Endometrium (tissue), 2 donors: ENCODE measurements at regions not wholly inside any gene's neighbourhood (a gene's known extent, or its start where the extent isn't known, plus 50 kb on each side); places are given as distances from the start of the nearest gene placed in this dataset.
"Not testable (repeated sequence)": the region's sequence is repeated elsewhere in the genome, so short reads cannot be mapped to it uniquely, and the experiment has no call there.

Source experiments
- FAIRE-seq: peaks from 2 replicates; lab custom pipeline; 2012; peaks lifted over from hg19 to GRCh38; lab: Jason Lieb, UNC
- donor health status: control.
- donor health status: control.

DNA sequence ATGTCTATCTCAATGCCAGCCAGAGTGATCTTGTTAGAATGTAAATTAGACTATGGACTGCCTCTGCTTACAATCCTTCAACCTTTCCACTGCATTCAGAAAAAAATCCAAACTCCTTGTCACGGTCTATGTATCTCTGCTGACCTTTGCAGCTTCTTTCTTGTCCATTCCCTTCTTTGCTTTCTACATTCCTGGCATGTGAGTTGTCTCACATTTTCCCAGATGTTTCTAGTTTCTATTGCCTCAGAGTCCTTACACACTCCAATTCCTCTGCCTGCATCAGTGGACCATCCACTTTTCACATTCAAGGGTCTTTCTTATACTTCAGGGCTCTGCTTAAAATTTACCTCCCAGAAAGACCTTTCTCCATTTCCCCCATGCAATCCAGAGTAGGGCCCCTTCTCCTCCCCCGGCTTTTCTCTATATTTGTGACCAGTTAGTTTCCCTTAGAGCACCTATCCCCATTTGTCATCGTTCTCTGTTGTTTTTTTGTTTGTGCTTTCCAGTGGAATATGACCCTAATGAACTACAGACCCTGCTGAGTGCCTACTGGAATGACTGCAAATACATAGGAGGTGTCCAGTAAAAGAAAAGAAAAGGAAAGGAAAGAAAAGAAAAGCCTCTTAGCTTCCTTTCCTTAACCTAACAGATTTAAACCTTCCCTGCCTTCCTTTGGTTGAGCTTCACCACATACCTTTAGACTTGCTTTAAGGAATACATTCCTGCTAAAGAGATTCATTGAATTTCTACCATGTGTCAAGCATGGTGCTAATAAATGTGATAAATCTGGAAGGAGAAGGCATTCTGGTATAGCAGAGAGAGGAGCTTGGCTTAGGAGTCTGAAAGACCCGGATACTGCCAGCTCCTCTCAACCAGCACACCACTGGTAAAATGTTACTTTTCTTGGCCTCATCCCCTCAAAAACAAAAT is 102.0 kb downstream of the DIRAS3 start:
- no peak for FAIRE-seq

DNA sequence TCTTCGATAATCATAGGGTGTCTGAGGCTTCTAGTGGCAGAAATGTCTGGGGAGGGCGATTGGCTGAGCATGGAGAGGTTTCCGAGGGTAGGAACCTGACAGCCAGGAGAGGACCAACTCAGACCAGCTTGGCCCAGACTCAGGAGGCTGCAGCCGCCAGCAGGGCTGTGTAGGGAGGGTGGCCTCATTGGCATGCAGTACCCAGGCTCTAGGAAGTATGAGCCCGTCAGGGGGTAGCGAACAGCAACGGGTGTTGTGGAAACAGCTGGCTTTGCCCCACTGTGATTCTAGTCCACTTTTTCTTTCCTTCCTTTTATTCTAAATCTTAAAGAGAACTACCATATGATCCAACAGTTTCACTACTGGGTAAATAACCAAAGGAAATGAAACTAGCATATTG is 103.3 kb downstream of the DIRAS3 start:
- no peak for FAIRE-seq

DNA sequence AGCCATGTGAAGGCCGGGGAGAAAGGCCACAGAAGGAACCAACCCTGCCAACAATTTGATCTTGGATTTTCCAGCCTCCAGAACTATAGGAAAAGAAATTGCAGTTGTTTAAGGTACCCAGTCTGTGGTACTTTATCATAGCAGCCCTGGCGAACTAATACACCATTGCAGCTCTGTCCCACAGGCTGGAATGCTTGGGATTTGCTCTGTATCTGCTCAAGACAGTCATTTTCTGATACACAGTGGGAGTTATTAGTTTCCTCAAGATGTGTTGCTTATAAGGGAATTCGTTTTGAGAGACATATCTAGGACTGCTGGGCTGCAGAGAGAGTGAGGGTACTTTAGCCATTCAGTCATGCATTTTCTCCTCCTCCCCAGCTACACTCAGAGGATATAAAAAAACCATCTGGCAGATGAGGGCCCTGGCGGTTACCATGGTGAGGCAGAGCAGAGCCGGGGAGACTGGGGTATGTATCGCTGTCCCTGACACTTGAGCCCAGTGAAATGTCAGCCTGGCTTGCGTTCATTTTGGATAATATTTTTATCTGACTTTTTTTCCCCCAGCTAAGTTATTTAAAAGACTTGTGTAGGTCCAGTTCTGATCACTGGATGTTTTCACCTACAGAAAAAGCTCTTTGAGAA is 104.6 kb downstream of the DIRAS3 start:
- no peak for FAIRE-seq

DNA sequence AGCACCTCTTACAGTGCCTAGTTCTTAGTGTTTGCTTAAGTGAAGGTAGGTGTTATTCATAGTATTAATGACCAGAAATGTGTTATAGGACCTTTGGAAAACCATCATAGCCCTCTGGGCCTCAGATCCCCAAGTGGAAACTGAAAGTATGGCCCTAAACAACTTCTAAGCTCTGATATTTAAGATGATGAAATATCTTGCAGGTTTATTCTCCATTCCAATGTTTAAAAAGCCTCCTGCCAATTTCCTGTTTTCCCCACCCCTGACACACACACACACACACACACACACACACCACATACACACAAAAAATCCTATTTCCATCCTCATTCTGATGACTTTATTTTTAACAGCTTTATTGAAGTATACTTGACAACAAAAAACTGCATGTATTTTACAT is 108.2 kb downstream of the DIRAS3 start:
- FAIRE-seq = no peak

DNA sequence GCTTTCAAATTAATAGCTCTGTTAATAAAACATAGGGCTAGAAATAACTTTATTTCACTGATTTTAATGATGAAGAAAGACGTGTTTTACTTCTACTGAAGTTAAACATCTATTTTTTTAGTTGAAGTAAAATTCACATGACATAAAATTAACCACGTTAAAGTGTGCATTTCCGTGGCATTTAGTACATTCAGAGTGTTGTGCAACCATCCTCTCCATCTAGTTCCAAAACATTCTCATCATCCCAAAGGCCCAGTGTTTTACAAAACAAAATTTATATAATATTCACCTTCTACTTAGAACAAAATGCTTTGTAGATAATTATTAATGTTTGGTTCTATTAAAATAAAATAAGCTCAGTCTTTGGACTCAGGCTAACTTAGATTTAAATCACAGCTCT is 108.5 kb upstream of the GNG12 start:
- FAIRE-seq = no peak

DNA sequence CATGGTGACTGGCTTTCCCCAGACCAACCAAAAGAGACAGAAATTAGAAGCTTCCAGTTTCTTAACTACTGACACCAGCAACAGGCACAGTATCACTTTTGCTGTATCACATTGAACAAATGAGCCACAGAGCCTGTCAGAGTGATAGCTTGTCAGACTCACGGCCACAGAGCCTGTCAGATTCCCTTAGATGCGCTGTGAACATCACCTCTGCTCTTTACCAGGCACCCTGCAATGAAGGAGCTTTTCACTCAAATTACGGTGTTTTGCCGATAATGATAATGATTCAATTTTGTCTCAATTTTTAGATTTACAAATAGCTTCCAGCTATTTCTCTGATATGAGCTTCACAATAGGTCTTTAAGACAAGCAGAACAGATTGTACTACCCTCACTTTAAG is 107.9 kb upstream of the GNG12 start:
- no peak for FAIRE-seq

DNA sequence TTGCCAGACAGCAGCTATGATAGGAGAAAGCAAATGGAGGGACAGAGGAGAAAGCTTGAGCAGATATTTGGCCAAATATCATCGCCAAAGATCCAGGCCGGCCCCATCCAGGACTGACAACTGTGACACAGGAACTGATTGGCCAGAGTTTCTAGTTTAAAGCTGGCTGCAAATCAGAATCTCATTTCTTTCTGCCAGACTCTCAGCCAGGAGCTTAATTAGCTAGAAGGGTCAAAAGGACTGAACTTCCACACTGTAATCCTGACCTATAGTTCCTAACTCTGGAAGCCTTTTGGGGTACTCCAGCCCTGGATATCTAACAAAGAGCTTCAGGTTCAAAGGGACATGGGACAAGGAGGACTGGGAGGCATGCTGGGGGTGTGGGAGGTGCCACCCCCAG is 106.7 kb upstream of the GNG12 start:
- FAIRE-seq = no peak

DNA sequence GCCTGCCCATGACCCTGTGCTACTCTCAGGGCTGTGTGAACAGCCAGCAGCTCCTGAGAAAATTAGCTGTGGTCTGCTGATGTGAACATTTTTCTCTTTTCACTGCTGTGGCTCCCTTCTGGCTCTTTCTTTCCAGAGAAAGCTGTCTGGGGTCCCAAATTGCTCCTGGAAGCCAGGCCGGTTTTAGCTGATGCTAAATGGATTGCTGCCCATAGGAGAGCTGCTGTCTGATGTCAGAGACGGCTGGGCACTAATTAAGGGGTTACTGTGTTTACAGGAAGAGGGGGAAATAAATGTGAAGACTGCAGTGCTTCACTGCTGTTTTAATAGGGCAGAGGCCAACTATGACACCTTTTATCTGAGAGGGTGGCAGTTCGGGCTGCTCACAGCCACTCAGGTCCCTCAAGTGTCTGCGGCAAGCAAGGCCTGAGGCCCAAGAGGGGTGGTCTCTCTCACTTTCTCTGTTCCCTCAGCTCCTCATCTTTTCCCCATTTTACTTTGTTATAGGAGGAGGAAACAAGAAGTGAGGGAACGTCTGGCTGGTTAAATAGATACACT is 106.0 kb upstream of the GNG12 start:
- FAIRE-seq = no peak

DNA sequence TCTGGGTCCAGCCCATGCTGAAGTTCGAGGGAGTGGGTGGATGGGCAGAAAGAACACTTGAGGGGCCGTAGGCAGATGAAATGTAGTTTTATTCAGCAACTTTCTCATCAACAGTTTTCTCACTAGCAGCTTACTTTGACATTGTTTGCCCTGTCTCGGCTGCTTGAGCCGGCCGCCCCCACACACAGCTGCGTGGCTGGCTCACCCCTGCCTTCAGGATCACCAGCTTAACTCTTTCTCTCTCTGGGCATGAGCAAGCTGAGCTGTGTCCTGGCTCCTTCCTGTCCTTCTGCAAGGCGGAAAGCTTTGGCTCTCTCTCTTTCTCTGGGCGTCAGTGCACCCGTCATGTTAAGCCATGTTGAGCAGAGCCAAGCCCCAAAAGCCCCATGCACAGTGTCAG is 104.4 kb upstream of the GNG12 start:
- no peak for FAIRE-seq

DNA sequence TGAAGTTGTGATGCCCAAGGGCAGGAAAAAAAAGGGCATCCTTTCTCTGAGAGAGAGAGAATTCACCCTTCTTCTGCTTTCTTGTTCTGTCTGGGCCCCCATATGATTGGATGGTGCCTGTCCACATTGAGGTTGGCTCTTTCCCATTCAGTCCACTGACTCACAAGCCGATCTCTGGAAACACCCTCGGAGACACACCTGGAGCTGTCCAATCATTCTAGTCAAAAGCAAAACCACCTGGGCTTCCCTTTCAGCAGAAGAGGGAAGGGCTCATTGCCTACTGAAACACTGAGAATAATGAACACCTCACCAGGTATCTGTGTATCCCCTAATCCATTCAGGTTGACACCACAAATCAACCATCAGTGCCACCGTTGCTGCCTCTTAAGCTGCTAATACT is 103.7 kb upstream of the GNG12 start:
- FAIRE-seq = no peak

DNA sequence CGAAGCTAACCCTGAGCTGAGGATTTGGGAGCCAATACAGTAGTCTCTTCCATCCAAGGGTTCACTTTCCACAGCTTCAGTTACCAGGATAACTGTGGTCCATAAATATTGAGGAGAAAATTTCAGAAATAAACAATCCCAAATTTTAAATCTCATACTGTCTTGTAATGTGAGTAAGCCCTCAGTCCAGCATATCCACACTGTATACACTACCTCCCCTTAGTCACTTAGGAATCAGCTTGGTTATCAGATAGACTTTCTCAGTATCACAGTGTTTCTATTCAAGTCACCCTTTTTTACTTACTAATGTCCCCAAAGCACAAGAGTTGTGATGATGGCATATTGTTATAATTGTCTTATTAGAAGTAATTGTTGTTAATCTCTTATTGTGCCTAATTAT is 102.3 kb upstream of the GNG12 start:
- no peak for FAIRE-seq

DNA sequence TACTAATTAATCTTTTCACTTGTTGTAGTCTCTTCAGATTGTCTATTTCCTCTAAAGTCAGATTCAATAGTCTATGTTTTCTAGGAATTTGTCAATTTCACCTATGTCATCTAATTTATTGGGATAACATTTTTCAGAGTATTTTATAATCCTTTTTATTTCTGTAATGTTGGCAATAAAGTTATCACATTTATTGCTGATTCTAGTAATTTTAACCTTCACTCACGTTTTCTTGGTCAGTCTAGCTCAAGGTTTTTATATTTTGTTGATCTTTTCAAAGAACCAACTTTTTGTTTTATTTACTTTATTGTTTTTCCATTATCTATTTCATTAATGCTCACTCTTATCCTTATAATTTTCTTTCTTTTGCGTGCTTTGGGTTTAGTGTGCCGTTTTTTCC is 97.9 kb upstream of the GNG12 start:
- FAIRE-seq = no peak

DNA sequence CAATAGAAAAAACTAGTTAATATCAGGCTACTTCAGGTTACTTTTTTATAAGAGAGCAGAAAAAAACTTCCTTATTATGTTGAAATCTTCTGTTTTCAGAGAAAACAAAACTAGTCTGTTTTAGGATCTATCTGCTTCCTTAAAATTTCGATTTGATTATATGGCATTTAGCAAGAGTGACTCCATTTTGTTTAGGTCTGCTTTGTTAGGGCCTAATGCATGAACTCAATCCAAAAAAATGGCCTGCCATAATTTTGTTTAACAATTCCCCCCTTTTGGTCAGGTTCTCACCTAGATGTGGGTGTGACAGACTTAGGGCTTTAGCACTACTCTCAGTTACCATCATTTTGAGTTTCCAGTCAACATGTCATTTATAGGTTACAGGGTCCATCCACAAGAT is 89.8 kb upstream of the GNG12 start:
- no peak for FAIRE-seq

DNA sequence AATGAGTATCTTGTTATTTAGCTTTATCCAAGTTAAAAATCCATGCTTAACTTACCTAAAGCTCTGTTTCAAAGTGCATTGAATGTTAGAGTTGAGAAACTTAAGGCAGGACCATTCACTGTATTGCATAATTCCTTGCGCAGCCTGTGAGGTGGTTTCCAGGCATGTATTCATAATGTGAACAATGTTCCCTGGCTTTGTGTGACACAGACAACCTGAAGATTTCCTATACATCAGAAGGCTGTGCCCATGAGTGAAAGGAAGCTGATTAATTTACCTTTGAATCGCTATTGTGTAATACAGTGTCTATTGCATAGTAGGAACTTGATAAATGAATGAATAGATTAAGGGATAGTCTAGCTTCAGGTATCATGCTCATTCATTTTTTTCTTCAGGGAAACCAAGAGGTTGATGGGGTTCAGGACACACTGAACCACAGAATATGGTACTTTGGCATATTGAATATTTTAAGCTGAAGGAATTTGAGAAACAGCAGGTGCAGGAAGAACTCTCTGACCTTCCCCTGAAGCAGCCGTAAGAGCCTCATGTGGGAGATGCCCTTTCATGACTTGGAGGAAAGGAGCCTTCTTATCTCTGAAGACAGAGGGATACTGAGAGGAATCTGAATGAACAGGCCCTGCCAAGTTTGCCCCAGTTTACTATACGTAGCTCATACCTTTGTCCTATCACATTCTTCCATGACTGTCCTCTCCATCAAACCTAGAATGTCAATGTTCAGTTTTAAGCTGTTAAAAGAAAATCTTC is 88.6 kb upstream of the GNG12 start:
- no peak for FAIRE-seq

DNA sequence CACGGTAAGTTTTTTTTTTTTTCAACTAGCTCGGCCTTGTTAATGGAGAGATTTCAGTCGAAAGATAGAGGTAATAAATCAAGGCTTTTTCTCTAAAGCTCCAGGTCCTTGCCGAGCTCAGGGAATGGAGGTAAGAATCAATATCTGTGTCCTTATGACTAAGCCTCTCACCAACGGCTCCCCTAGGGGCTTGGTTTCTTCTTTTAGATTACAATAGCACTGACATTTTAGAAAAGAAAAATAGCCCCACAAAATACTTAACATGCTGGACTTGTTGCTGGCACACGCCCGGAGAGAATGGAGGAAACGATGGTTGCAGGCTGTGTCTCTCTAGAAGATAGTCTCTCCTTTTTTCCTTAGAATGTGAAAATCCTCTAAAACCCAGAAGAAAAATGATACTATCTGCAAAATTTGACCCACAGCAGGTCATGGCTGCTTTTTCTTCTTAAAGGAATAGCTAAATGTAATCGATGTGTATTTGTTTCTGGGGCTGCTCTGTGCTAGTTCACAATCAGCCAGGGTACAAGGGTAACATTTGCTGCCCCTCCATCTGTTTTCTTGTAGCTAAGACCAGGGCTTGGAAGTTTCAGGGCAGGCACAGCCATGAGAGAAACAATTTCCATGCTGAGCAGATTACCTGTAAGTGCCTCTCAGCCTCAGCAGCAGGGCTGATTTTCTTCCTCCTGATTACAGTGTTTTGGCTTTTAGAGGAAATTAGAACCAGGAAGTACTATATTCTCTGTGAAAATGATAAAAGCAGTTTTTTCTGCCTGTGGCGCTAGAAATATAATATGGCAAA is 86.2 kb upstream of the GNG12 start:
- FAIRE-seq = no peak

DNA sequence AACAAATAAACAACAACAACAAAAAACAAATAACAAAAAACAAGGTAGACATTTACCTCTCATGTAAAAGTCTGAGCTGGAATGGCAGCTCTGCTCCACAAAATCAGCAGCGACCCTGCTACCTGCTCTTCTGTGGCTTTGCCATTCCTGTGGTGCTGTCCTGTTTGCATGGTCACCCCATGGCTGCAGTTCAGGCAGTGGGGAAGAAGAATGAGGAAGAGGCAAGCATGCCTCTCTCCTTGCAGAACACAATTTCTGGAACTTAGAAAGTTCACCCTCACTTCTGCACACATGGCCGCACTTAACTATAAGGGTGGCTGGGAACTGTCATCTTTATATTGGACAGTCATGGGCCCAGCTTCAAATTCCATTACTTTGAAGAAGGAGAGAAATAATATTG is 84.8 kb upstream of the GNG12 start:
- no peak for FAIRE-seq

DNA sequence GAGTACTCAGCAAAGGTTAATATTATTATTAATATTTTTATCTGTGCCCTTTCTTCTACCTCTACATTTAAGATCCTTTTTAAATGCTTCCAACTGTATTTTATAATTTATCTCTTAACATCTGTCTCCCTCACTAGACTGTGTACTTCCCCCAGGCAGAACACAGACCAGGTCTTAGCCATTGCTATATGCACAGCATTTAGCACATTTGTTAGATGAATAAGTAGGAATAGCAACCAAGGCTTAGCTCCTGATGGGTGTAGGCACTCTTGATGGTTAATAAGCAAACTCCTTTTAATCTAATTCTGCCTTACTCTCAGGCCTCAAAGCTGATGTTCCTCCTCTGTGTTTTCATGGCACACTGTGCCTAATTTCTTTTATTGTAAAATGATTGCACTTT is 83.7 kb upstream of the GNG12 start:
- FAIRE-seq = no peak

DNA sequence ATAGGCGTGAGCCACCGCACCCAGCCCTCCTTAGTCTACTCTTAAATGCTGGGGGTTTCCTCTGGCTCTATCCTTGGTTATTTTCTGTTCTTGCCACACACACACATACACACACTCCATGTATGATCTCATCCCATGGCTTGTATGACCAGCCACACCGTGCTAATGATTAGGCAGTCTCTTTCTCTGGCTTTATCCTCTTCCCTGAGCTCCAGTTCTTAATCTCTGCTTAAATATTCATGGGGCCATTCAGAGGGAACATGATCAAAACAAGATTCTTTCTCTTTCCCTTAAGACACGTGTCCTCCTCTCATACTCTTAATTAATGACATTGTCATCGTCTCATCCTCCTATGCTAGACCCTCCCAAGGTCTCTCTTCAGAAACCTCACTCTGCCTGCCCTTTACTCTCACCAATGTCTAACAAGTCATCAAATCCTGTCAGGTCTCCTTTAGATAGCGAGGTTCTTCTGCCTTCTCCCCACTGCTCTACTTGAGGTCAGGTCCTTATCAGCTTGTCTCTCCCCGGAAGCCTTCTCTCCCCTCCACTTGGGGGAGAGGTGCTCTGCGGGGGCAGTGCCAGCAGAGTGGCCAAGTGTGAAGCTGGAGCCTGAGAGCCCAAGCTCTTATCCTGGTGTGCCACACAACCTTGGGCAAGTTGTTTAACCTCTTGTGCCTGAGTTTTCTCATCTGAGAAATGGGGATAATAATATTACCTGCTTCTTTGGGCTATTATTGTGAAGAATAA is 83.0 kb upstream of the GNG12 start:
- FAIRE-seq = no peak

DNA sequence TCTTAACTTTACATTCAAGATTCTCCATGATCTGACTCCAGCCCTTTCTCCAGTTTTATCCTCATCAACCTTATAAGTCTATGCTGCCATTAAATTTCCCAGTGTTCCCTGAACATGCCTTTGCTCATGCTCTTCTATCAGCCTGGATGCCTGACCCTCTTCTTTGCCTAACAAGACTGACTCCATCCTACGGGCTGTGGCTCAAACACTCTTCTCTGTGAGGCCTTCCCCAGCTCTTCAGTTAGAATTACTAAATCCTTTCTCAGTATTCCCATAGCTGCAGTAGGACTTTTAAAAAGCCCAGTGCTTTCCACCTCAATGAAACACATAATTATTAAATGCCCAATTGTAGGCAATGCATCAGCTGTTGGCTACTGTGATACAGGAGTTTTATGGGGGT is 76.5 kb upstream of the GNG12 start:
- no peak for FAIRE-seq

DNA sequence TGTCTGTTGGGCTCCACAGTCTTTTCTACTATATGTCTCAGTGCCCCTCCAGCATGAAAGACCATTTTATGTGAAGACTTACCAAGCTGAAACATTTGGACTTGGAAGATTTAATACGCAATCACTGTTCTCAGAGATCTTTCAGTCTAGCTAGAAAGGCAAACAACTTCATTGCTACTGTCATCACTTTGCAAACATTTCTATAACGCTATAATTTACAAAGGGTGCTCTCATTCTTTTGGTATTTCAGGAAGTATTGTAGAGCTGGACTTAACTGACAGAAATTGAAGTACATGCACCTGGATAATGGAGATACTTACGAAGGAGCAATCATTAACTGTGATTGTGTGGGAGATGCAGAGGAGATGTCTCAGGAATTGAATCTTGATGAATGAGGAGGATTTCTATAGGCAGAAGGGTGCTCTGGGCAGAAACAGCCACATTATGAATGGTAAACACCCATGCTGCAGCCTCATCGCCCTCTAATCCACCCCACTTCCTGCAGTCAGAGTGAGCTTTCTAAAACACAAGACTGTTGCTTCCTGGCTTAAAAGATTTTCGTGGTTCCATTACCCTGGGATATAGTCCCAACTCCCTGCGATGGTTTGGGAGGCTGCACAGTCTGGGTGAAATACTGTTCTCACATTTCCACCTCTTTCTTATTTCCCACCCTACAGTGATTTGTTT is 75.1 kb upstream of the GNG12 start:
- FAIRE-seq = no peak

DNA sequence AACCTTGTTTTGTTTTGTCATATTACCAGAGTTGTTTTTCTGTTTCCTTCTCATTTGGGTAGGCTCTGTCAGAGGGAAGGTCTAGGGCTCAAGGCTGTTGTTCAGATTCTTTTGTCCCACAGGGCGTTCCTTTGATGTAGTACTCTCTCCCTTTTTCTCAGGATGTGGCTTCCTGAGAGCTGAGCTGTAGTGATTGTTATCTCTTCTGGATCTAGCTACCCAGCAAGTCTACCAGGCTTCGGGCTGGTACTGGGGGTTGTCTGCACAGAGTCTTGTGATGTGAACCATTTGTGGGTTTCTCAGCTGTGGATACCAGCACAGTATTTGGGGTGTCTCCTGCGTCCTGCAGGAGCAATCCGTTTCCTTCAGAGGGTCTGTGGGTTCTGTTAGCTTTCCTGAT is 74.2 kb upstream of the GNG12 start:
- not testable (repeated sequence) for FAIRE-seq
